COLO829 (cell line): ENCODE measurements at regions not wholly inside any gene's neighbourhood (a gene's known extent, or its start where the extent isn't known, plus 50 kb on each side); places are given as distances from the start of the nearest gene placed in this dataset.
"Not testable (repeated sequence)": the region's sequence is repeated elsewhere in the genome, so short reads cannot be mapped to it uniquely, and the experiment has no call there.

Experiments
- DNase-seq: peaks from one replicate; pipeline ENCODE4 v3.0.0; 2012; ENCODE audit warnings: low spot score

GRCh38 chr16:27639561-27640276 lies 89.8 kb downstream of the KATNIP start:
- peak; percentile 74 for DNase-seq

DNA sequence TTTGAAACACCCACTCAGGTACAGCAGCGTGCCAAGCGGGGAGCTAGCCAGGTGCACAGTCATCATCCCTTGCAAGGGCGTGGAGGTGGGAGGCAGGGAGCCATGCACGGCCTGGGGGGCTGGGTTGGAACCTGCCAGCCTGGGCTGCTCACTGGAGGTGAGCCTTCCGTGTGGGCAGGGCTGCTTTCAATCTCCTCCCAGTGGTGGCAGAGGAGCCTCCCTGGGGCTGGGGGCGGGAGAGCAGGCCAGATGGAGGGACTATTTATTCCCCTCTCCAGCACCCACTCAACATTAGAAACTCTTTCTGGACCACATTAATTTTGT lies 90.3 kb downstream of the KATNIP start:
- DNase-seq = no peak

GRCh38 chr16:27641260-27641659 lies 91.3 kb downstream of the KATNIP start:
- DNase-seq = no peak

DNA sequence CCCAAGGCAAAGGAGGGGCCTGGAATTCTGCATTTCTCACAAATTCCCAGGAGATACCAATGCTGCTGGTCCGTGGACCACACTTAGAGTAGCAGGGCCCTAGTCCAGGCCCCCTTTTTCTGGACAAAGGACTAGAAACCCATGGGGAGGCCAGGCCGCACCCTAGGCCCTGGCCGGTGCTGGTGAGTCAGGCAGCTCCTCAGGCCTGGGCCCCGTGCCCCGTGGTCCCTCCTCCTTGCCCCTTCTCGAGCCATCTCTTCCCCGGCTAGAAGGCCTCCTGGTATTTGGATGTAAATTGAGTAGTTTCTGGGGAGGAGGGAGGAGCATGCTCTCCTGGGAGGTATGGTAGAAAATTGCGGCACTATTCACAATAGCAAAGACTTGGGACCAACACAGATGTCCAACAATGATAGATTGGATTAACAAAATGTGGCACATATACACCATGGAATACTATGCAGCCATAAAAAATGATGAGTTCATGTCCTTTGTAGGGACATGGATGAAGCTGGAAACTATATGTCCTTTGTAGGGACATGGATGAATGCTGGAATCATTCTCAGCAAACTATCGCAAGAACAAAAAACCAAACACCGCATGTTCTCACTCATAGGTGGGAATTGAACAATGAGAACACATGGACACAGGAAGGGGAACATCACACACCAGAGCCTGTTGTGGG lies 91.9 kb downstream of the KATNIP start:
- DNase-seq = not testable (repeated sequence)

GRCh38 chr16:27642756-27643155 lies 92.8 kb downstream of the KATNIP start:
- DNase-seq = no peak

DNA sequence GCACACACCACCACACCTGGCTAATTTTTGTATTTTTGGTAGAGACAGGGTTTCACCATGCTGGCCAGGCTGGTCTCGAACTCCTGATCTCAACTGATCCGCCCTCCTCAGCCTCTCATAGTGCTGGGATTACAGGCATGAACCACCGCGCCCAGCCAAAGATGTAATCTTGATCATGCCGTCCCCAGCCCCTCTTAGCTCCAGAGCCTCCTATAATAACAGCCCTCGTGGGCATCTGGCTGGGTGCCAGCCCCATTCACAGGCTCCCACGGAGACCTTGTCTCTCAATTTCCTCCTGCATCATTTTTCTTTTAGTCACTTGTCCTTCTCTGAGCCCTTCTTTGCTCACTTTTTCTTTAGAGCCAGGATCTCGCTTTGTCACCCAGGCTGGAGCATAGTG lies 94.2 kb downstream of the KATNIP start:
- no peak for DNase-seq

- no peak for DNase-seq
These were observed 95.5 kb downstream of the KATNIP start for GRCh38 chr16:27645396-27645795.

DNA sequence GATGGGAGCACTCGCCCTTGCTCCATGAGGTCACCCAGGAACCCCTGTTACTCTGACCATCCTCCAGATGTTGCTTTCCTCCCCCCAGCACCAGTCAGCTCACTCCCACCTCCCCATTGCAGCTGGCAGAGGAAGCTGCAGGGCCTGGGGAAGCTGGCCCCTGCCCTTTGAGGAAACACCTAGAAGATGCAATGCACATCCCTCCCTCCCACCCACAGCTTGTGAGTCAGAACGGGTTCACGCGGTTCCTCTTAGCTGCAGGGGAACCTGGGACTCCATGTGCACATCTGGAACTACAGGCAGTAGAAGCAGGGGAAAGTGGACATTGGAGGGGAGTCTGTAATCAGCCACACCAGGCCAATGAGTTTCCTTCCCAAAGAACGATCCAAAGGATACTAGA lies 96.9 kb downstream of the KATNIP start:
- no peak for DNase-seq

DNA sequence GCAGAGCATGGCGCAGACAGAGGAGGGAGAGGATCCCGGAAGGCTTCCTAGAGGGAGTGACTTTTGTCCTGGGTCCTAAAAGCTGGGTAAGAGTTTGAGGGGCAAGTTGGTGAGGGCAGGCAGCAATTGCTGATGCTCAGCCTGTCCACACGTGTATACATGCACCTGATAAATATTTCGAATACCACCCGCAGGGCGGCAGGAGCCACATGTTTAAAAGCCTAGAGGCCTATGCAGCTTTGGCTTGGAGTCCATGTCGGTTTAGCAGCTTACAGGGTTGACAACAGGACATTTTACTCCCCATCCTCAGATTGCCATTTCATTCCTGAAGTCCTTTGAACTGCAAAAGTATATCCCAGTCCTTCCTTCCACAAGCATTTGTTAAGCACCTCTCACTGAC lies 99.1 kb downstream of the KATNIP start:
- no peak for DNase-seq

DNA sequence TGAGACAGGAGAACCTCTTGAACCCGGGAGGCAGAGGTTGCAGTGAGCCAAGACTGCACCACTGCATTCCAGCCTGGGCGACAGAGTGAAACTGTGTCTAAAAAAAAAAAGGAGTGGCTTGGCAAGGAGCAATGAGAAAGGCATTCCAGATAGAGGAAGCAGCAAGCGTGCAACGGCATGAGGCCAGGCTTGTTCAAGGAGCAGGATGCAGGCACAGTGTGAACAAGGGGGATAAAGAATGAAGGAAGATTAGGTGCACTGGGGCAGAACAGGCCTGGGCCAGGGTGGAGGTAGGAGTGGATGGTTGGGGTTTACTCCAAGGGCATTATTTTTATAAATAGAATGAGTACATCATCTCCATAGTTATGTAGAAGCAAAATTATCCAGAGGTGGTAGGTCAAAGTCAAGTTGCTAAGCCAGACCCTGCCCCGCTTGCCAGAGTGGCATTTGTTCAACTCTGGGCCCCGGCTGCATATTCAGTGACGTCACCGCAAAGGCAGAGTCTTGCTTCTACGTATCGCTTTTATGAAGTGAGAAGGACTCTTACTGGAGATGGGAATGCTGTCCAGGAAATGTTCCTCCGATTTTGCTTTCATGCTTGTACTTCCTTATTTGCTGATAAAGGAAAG lies 100.2 kb downstream of the KATNIP start:
- DNase-seq = no peak

DNA sequence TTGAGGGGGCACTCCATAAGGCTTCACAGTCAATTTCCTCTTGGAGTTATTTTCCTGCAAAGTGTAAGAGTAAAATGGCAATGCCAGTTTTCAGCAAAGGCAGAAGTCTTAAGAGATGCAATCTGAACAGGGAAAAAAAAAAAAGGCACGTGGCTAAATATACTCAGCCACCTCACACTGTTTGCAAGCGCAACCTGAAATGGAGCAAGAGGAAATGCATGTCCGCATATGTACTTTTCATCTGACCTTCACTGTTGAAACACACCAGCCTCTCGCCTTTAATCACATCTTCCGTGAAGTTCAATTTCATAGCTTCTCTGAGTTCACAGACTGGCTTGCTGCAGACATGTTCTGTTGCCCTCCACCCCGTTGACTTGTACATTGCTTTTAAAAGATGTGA lies 101.4 kb downstream of the KATNIP start:
- DNase-seq = no peak

DNA sequence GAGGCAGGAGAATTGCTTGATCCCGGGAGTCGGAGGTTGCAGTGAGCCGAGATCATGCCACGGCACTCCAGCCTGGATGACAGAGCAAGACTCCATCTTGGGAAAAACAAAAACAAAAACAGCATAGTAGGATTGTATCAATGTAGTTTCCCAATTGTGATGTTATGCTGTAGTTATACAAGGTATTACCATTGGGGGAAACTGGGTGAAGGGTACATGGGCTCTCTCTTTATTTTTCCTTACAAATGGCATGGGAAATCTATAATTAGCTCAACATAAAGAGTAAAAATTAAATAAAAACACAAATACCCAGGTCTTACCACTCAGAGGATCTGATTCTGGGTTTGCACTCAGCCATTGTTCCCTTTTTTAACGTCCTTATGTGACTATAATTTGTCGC lies 107.9 kb downstream of the KATNIP start:
- DNase-seq = no peak

GRCh38 chr16:27660507-27660906 lies 110.6 kb downstream of the KATNIP start:
- no peak for DNase-seq

DNA sequence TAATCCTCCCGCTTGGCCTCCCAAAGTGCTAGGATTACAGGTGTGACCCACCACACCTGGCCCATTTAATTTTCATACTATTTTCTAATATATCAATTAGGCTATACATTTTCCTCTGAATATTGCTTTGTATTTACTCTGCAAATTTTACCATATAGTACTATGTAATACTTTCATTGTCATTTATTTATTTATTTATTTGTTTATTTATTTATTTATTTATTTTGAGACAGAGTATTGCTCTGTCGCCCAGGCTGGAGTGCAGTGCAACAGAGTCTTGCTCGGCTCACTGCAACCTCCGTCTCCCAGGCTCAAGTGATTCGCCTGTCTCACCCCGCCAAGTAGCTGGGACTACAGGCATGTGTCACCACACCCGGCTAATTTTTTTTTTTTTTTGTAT lies 113.3 kb downstream of the KATNIP start:
- not testable (repeated sequence) for DNase-seq

- DNase-seq = no peak
These were observed 115.9 kb downstream of the KATNIP start for GRCh38 chr16:27665881-27666280.

DNA sequence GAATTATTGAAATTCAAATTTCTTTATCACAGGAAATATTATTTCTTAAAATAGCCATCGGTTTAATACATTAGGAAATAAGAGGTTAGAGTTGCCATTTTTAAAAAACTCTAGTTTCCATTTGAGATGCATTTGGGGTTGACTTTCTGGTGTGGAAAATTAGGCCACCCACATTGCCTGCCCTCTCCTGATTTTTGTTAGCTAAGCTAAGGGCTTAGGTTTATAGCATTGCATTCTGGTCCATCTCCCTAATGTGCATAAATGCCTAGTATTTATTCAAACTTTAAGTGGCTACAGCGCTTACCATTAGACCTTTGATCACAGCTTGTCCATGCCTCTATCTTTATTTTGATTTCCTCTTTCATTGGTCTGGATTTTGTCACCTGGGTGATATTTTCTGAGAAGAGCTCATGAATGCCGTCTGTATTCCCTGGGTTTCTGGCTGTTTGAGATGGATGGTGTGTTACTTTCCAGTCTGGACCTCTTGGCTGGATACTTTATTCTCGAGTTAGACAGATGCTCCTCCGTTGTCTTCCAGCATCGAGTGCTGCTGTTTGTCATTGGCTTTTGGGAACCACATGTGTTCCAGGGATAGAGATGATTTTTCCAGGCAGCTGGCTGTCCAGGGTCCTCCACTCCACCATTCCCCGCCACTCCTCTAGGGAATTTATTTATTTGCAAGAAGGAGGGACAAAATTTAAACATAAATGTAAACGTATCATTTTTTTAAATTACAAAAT lies 120.3 kb downstream of the KATNIP start:
- DNase-seq = no peak

DNA sequence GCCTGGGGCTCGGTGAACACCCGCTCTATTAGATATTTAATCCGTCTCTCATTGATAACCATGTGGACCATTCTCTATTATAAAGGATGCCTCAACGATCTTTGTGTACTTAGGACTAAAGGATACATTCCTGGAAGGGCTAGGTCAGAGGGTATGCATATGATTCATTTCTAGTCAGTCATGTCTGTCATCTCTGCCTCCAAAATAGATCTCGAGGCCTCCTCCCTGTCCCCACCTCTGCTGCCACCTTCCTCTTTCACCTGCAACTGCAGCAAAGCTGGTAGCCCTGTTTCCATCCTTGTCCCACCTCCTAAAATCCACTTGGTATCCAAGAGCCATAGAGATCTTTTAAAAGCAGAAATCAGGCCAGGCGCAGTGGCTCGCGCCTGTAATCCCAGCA lies 121.5 kb downstream of the KATNIP start:
- DNase-seq = no peak

- no peak for DNase-seq
These were observed 126.9 kb downstream of the KATNIP start for GRCh38 chr16:27676839-27677238.

DNA sequence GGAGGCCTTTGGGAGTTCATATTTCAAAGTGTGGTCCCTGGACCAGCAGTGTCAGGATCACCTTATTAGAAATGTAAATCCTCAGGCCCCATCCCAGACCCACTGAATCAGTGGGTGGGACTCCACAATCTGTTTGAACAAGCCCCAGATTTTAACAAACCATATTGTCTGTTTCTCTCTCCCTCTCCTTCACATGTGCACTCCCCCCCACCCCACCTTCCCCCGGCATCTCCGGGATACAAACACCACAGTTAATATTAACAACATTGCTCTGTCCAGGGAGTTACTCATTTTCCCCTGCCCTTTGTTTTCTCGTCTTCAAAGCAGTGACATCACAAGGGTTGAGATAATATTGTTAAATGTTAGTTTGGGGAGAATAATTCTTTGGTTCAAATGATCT lies 127.3 kb downstream of the KATNIP start:
- DNase-seq = no peak

GRCh38 chr16:27678955-27679354 lies 129.0 kb downstream of the KATNIP start:
- no peak for DNase-seq

DNA sequence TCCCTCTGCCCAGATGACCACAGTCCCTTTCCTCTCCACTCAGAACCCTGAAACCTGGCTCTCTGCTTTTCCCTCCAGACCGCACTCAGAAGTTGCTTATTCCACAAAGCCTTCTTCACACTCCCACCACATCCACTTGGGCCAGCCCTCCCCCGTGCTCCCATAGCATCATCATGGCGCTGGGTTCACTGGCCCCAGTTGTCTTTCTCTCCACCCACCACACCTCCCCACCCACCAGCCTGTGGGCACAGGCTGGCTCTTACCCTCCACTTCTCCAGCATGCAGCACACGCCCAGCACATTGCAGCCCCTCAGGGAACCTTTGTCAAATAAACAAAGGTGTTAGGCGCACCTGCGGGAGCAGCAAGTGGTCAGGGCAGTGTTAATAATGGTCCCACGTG lies 130.0 kb downstream of the KATNIP start:
- no peak for DNase-seq

GRCh38 chr16:27681681-27682080 lies 131.7 kb downstream of the KATNIP start:
- no peak for DNase-seq

- no peak for DNase-seq
These were observed 134.1 kb downstream of the KATNIP start for GRCh38 chr16:27684047-27684446.
